HFFc6 (cell line): ENCODE measurements at regions not wholly inside any gene's neighbourhood (a gene's known extent, or its start where the extent isn't known, plus 50 kb on each side); places are given as distances from the start of the nearest gene placed in this dataset. TPM values are rescaled to one million over a fixed set of nuclear protein-coding genes. Genes with fewer than 3 reads are reported as not detected.
"Not testable (repeated sequence)": the region's sequence is repeated elsewhere in the genome, so short reads cannot be mapped to it uniquely, and the experiment has no call there.

Experiments used
- DNase-seq: peaks from one replicate; pipeline ENCODE4 v3.0.0-alpha.2; 2018
- H3K27ac Mint-ChIP-seq: 2 replicates; pipeline ENCODE4 v1.8.0; 2020; ENCODE audit warnings: mild to moderate bottlenecking, mixed read lengths
- H3K27me3 Mint-ChIP-seq: 2 replicates; pipeline ENCODE4 v1.8.0; 2021; ENCODE audit warnings: mild to moderate bottlenecking, moderate library complexity, mixed read lengths; ENCODE audit not compliant: insufficient read depth
- H3K36me3 Mint-ChIP-seq: 2 replicates; pipeline ENCODE4 v1.8.0; 2021; ENCODE audit warnings: low read depth, mixed read lengths
- H3K4me1 Mint-ChIP-seq: 2 replicates; pipeline ENCODE4 v1.8.0; 2020; ENCODE audit warnings: low read depth, mixed read lengths
- H3K4me3 Mint-ChIP-seq: 2 replicates; pipeline ENCODE4 v1.8.0; 2020; ENCODE audit warnings: mild to moderate bottlenecking, moderate library complexity, mixed read lengths
- H3K9me3 Mint-ChIP-seq: 2 replicates; pipeline ENCODE4 v1.8.0; 2020; ENCODE audit warnings: mild to moderate bottlenecking, mixed read lengths
- microRNA-seq: library from miRNA; unstranded; fragments of <30 nt; microRNA quantifications from one replicate; pipeline ENCODE4, GENCODE V29; 2019

DNA sequence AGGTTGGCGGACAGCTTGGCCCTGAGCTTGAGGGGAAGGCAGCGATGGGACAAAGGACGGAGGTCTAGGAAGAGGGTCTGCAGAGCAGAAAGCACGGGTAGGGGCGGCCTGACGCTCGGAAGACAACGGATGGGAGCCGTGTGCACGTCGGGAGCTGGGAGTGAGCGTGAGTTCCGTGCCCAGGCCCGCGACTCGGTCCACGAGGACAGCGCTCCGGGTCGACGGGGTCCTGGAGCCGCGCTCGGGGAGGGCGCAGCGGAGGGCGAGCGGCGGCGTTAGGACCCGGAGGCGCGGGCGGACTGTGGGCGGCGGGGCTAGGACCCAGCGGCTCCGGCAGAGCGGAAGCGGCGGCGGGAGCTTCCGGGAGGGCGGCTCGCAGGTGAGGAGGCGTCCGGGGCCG, 149.3 kb downstream of the OR4F15 start:
- not testable (repeated sequence) for H3K27me3 Mint-ChIP-seq, DNase-seq, H3K9me3 Mint-ChIP-seq, H3K36me3 Mint-ChIP-seq, H3K4me3 Mint-ChIP-seq, H3K4me1 Mint-ChIP-seq, H3K27ac Mint-ChIP-seq

- not testable (repeated sequence) for H3K4me1 Mint-ChIP-seq, DNase-seq, H3K27ac Mint-ChIP-seq, H3K9me3 Mint-ChIP-seq, H3K4me3 Mint-ChIP-seq, H3K36me3 Mint-ChIP-seq, H3K27me3 Mint-ChIP-seq
Measured at GRCh38 chr15:101961765-101962164, 149.8 kb downstream of the OR4F15 start.

- not testable (repeated sequence) for H3K27ac Mint-ChIP-seq, H3K36me3 Mint-ChIP-seq, H3K4me3 Mint-ChIP-seq, H3K27me3 Mint-ChIP-seq, DNase-seq, H3K9me3 Mint-ChIP-seq, H3K4me1 Mint-ChIP-seq
Measured at GRCh38 chr15:101963687-101964086, 151.7 kb downstream of the OR4F15 start.

GRCh38 chr15:101965353-101965752, 153.4 kb downstream of the OR4F15 start:
- not testable (repeated sequence) for H3K27me3 Mint-ChIP-seq, H3K4me3 Mint-ChIP-seq, DNase-seq, H3K36me3 Mint-ChIP-seq, H3K4me1 Mint-ChIP-seq, H3K27ac Mint-ChIP-seq, H3K9me3 Mint-ChIP-seq

GRCh38 chr15:101965860-101966259, 153.9 kb downstream of the OR4F15 start:
- H3K9me3 Mint-ChIP-seq, DNase-seq, H3K27me3 Mint-ChIP-seq, H3K36me3 Mint-ChIP-seq, H3K27ac Mint-ChIP-seq, H3K4me3 Mint-ChIP-seq, H3K4me1 Mint-ChIP-seq: not testable (repeated sequence)

DNA sequence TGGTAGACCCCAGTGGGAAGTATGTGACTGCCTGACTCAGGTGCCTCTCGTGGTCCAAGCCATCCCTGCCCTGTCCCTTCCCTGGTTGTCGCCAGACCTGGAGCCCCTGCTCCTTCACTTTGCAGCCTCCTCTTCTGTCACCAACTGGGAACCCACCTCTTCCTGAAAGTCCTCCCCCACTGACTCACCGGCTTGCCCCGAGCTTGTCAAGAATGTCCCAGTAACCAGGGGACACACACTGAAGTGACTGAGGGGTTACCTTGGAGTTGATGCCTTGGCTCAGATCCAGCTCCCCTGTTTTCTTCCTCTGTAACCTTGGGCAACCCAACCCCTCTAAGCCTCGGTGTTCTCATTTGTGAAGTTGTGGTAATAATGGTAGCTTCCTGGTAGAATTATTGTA, 155.4 kb downstream of the OR4F15 start:
- H3K27ac Mint-ChIP-seq, H3K4me3 Mint-ChIP-seq, H3K4me1 Mint-ChIP-seq, H3K27me3 Mint-ChIP-seq, H3K36me3 Mint-ChIP-seq, H3K9me3 Mint-ChIP-seq, DNase-seq: not testable (repeated sequence)

DNA sequence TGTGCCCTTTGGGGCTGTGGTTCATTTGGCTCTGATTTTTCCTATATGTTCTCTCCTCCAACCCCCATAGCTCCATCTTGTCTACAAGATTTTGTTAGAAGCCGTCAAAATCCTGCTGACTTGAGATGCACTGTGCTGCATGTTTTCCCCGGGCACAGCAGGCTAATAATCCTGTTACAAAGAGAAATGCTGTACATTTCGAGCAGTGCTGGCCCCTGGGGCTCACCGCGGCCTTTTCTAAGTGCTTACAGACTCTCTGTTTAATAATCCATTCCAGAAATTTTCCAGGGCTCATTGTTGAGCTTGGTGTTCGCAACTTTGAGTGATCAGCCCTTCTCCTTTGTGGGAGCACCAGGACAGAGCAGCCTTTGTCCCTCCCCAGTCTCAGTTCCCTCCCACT, 158.6 kb downstream of the OR4F15 start:
- not testable (repeated sequence) for H3K4me3 Mint-ChIP-seq, H3K9me3 Mint-ChIP-seq

DNA sequence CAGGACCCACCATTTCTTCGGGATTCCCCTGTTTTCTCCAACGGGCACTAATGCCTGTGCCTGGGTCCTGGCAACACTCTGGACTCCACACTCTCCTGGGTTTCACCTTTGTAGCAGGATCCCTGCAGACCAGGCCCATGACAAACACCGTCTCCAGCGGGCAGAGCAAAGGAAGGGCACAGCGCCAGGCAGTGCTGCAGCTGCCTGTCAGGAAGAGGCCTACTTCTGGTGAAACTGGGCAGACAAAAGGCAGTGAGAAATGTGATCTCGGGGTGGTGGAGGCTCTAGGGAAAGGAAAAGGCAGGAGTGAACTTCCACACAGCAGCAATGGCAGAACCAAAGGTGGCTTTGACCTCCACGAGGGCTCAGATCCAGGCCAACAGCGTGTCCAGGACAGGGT, 165.3 kb downstream of the OR4F15 start:
- DNase-seq, H3K36me3 Mint-ChIP-seq, H3K27me3 Mint-ChIP-seq, H3K4me1 Mint-ChIP-seq, H3K27ac Mint-ChIP-seq, H3K9me3 Mint-ChIP-seq, H3K4me3 Mint-ChIP-seq: not testable (repeated sequence)

More for the DNA sequence above, 158.6 kb downstream of the OR4F15 start:
- DNase-seq, H3K27ac Mint-ChIP-seq, H3K4me1 Mint-ChIP-seq, H3K27me3 Mint-ChIP-seq, H3K36me3 Mint-ChIP-seq: not testable (repeated sequence)

GRCh38 chr15:101980206-101980910, 168.4 kb downstream of the OR4F15 start:
- H3K4me1 Mint-ChIP-seq, H3K27me3 Mint-ChIP-seq, DNase-seq, H3K27ac Mint-ChIP-seq, H3K9me3 Mint-ChIP-seq, H3K36me3 Mint-ChIP-seq, H3K4me3 Mint-ChIP-seq: not testable (repeated sequence)

Small RNA genes in the stretch of these regions (microRNA-seq; reads per million reads assigned to microRNA genes)
- gene MIR1302-10 (not detected), gene MIR6859-3 (not detected)
